ENCODE measurements at regions not wholly inside any gene's neighbourhood (a gene's known extent, or its start where the extent isn't known, plus 50 kb on each side); places are given as distances from the start of the nearest gene placed in this dataset.

GRCh38 chr14:101120641-101121507 is 217.4 kb upstream of the RTL1 start:
- no peak overlapping the region for H3K4me2 ChIP-seq (ENCODE audit: unreplicated experiment)
- H2AFZ ChIP-seq, result no peak overlapping the region
- TF ChIP-seq EZH2 (IDR thresholded peaks at IDR 0.05; ENCODE audit: insufficient read depth, poor library complexity, severe bottlenecking), result no peak
- TF ChIP-seq EZH2phosphoT487 (IDR thresholded peaks at IDR 0.05; ENCODE audit: insufficient read depth, low read depth), result no peak
- DNase-seq, result no peak
- no peaks in the 10 kb centered on the region for H3F3A ChIP-seq (ENCODE audit: insufficient read depth)
- no peak overlapping the region for H3K27ac ChIP-seq
- WGBS, 2 experiments (ENCODE audit: low coverage in 1 of 2, low lambda C conversion rate in 2 of 2, missing lambda C conversion rate in 2 of 2), result 64 to 76% methylated on average over 15 to 19 of the region's 19 CpGs
- no peaks in the 10 kb centered on the region for H3K9me3 ChIP-seq (ENCODE audit: low read depth)
- H3K4me3 ChIP-seq, result no peak overlapping the region
- in situ Hi-C loops (cut with MboI), result no loop called here
- H3K4me1 ChIP-seq (ENCODE audit: insufficient read depth), result no peaks in the 10 kb centered on the region
- H3K27me3 ChIP-seq (replicated peaks; ENCODE audit: insufficient read depth), result peaks cover 29% of the 10 kb centered on the region
- H3K36me3 ChIP-seq (ENCODE audit: low read depth), result no peaks in the 10 kb centered on the region
- no peak overlapping the region for H3K9ac ChIP-seq
- H4K20me1 ChIP-seq (ENCODE audit: insufficient read depth), result no peaks in the 10 kb centered on the region
- H3K9me2 ChIP-seq (ENCODE audit: insufficient read depth), result no peaks in the 10 kb centered on the region
- no peaks in the 10 kb centered on the region for H3K79me2 ChIP-seq (ENCODE audit: insufficient read depth)

- no peak overlapping the region for H3K4me3 ChIP-seq
- H3K4me2 ChIP-seq (ENCODE audit: unreplicated experiment), result no peak overlapping the region
- TF ChIP-seq EZH2 (IDR thresholded peaks at IDR 0.05; ENCODE audit: insufficient read depth, poor library complexity, severe bottlenecking), result no peak
- TF ChIP-seq EZH2phosphoT487 (IDR thresholded peaks at IDR 0.05; ENCODE audit: insufficient read depth, low read depth), result no peak
- no peaks in the 10 kb centered on the region for H3F3A ChIP-seq (ENCODE audit: insufficient read depth)
- H3K9ac ChIP-seq, result no peak overlapping the region
- H3K79me2 ChIP-seq (ENCODE audit: insufficient read depth), result no peaks in the 10 kb centered on the region
- no peaks in the 10 kb centered on the region for H4K20me1 ChIP-seq (ENCODE audit: insufficient read depth)
- peaks cover 29% of the 10 kb centered on the region for H3K27me3 ChIP-seq (replicated peaks; ENCODE audit: insufficient read depth)
- no peaks in the 10 kb centered on the region for H3K9me3 ChIP-seq (ENCODE audit: low read depth)
- DNase-seq, result no peak
- 61 to 72% methylated on average over 13 of the region's 13 CpGs for WGBS, 2 experiments (ENCODE audit: low coverage in 1 of 2, low lambda C conversion rate in 2 of 2, missing lambda C conversion rate in 2 of 2)
- H3K36me3 ChIP-seq (ENCODE audit: low read depth), result no peaks in the 10 kb centered on the region
- no peak overlapping the region for H3K27ac ChIP-seq
- no peak overlapping the region for H2AFZ ChIP-seq
- in situ Hi-C loops (cut with MboI), result no loop called here
- no peaks in the 10 kb centered on the region for H3K4me1 ChIP-seq (ENCODE audit: insufficient read depth)
- no peaks in the 10 kb centered on the region for H3K9me2 ChIP-seq (ENCODE audit: insufficient read depth)
Observed at GRCh38 chr14:101121508-101122139, 218.1 kb upstream of the RTL1 start.

- H3K27me3 ChIP-seq (replicated peaks; ENCODE audit: insufficient read depth), result peaks cover 25% of the 10 kb centered on the region
- WGBS, 2 experiments (ENCODE audit: low coverage in 1 of 2, low lambda C conversion rate in 2 of 2, missing lambda C conversion rate in 2 of 2), result 58 to 66% methylated on average over 21 of the region's 21 CpGs
- no peak overlapping the region for H3K4me3 ChIP-seq
- no peak overlapping the region for H2AFZ ChIP-seq
- no peaks in the 10 kb centered on the region for H3K9me2 ChIP-seq (ENCODE audit: insufficient read depth)
- no peaks in the 10 kb centered on the region for H3K9me3 ChIP-seq (ENCODE audit: low read depth)
- no peak for DNase-seq
- no peaks in the 10 kb centered on the region for H3K36me3 ChIP-seq (ENCODE audit: low read depth)
- no peaks in the 10 kb centered on the region for H3K79me2 ChIP-seq (ENCODE audit: insufficient read depth)
- H3F3A ChIP-seq (ENCODE audit: insufficient read depth), result no peaks in the 10 kb centered on the region
- no peaks in the 10 kb centered on the region for H4K20me1 ChIP-seq (ENCODE audit: insufficient read depth)
- H3K4me1 ChIP-seq (ENCODE audit: insufficient read depth), result no peaks in the 10 kb centered on the region
- no peak overlapping the region for H3K4me2 ChIP-seq (ENCODE audit: unreplicated experiment)
- no peak overlapping the region for H3K9ac ChIP-seq
- TF ChIP-seq EZH2phosphoT487 (IDR thresholded peaks at IDR 0.05; ENCODE audit: insufficient read depth, low read depth) (no peak), EZH2 (IDR thresholded peaks at IDR 0.05; ENCODE audit: insufficient read depth, poor library complexity, severe bottlenecking) (no peak)
- no peak overlapping the region for H3K27ac ChIP-seq
- in situ Hi-C loops (cut with MboI), result no loop called here
Observed at GRCh38 chr14:101122237-101123141, 219.0 kb upstream of the RTL1 start.
